T follicular helper cell (primary cell): ENCODE measurements at regions not wholly inside any gene's neighbourhood (a gene's known extent, or its start where the extent isn't known, plus 50 kb on each side); places are given as distances from the start of the nearest gene placed in this dataset.

Experiments
- DNase-seq: peaks from one replicate; pipeline ENCODE4 v3.0.0-alpha.2; 2020; ENCODE audit warnings: low read depth

DNA sequence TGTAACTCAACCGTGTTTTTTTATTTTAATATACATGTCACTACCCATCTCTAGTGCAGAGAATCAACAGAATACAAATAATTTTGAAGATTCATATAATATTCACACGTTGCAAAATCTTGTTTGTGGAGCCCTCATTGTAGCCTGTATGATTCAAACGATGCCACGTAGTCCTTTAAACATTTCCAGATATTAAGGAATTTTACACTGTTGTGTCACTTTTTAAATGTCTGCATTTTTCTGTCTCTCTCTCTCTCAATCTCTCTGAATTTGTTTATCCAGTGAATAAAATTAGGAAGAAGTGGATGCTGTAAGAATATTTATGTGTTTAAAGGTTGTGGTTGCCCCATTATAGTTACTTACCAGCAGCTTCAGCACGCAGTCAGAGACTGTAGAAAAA is 262.0 kb downstream of the PAX1 start:
- no peak for DNase-seq

DNA sequence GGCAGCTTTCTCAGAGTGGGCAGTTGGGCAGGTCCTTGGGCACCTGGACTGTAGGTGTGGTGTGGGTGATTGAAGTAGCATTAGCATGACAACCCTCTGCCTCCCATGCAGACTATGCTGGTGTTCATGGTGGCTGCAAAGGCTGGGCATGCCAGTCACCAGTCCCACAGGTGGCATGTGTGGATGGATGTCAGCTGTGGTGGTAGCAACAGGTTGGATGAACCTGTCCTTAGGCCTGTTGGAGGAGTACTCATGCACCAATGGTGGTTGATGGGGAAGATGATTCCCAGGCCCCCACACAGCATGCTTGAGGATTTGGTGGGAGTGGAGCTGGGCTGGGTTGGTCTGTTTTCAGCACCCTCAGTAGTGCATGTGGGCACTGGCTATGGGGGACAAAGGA is 251.1 kb downstream of the PAX1 start:
- no peak for DNase-seq

DNA sequence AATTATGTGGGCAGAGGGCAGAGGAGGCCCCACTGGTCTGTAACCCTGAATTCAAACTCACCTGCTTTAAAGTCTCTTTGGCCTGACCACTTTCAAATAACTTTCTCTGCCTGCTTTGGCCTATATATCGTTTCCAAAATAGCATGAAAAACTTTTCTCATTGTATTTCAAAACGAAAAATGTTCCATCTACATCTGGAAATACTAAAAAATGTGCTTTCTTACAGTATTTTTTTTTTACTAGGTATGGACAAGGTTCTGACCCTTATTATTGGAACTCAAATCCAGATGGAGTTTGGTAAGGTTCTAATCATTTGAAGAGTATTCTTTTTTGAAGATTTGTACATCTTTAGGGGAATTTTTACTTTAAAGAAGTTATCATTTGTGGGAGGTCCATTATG is 241.9 kb downstream of the PAX1 start:
- no peak for DNase-seq

DNA sequence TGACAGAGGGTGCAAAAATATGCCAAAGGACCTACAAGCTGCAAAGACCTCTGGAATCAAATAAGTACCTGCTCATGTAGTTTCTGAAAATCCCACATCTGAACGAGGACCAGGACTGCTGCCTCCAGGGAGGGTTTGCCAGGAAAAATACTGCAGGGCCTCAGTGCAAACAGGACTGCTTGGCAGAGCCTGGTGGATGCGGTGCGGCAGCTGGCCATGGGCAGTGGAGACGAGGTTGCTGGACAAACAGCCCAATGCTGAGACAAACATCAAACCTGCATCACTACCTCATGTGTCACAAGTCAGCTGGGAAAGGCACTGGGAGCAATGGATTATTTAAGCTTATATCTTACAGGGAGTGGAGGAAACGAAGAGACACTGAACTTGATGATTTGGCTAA is 238.8 kb downstream of the PAX1 start:
- no peak for DNase-seq

DNA sequence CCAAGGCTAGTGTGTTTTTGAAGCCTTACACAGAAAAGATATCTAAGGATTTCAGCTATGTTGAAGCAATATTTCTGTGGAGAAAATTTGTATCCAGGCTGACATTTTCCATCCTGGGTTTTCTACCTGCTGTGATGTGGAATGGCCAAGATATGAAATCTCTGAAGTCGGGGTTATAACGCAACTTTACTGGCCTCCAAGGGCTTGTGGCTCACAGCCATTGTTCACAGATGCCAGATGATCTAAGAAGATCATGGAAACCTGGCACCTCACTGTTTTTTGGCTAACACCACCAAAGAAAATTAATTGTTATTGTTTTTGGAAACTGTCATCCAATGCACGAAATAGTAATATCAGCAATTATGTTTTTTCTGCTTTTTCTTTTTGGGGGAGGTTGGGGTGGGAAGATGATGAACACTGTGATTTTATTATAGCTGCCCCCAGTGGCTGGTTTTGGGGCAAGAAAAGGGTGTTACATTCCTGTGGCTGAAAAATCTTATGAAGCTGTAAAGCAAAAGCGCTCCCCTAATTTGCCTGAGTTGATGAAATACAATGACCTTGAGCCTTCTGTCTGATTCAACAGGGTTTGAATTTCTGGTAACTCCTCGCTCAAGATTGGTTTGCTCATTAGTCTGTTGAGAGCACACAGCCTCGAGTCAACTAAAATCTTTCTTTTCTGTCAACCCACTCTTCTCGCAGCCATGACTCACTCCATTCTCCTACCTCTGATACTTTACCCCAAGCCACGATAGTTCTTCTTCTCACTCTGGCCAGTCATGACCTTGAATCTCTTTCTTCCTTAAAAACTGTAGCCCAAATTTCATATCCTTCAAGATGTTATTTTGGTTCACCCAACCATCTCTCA is 236.7 kb downstream of the PAX1 start:
- no peak for DNase-seq

DNA sequence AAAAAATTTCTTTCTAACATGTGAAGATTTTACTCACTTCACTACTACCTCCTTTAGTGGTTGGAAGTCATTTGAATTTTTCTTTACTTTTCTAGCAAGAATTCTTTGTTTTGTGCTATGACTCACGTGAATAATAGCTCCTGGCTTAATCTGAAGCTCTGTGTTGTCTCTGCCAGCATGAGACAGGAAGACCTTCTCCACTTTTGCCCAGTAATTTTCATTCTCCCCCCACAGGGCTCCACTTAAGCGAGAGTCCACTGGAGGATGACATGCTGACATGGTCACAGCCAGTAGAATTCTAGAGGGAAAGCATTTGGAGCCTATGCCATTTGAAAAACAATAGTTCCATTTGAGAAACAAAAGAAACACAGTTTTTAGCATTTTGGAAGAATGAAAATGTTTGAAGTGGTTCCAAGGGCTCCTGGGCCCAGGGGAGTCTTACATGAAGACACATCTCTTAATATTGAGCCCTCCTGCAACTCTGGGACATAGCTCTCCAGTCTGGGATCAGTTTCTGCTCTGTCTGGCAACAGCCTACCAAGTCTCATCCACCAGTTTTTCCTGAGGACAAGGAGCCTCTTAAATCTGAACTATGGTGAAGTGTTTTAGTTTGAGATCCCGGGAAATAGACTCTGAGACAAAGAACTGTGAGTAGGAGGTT is 231.4 kb downstream of the PAX1 start:
- DNase-seq = no peak

DNA sequence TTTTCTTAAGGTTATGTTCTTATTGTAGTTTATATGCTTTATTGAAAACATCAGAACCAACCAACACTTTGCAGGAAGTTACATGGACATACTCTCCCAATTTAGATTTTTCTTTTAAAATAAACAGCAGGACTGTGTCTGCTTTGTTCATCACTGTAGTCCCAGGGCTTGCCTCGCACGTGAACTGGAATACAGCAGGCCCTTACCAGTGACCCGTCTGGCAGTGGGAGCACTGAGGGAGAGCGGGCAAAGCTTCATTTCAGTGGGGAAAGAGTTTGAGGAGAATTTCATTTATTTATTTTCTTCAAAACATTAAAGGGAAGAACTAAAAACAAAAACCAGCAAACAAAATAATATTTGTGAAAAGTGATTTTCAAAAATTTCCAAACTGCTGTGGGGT is 230.8 kb downstream of the PAX1 start:
- no peak for DNase-seq

DNA sequence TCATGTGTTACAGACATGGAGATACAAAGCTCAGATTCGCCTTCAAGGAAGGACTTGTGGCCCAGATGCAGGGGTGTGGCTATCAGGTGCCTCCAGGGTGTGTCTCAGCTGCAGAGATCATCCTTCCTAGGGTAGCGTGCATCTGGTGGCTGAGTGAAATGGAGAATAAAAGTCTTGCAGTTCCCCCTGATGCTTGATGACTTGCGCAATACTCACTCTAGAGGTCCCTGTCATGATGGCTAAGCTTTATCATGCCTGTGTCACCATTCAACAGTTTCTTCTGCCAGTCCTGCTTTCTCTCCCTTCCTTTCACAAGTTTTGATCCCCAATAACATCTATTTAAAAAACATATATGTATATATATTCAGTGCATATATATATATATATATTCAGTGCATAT is 228.1 kb downstream of the PAX1 start:
- no peak for DNase-seq

DNA sequence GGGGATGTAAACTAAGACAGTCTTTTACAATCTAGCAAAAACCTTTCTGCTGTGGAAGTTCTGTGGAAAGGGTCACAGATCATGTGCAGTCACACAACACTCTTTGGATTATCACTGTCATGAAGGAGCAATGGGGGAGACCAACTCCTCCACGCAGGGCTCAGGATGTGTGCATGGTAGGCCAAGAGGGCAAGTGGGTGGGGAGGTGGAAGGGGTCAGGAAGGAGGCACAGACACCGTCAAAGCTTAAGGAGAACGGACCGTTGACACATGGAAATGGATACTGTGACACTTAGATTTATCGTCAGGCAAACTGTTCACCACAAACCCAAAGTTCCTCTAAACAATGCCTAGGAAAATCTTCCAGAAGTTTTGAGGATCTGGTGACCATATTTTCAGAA is 215.8 kb downstream of the PAX1 start:
- no peak for DNase-seq

DNA sequence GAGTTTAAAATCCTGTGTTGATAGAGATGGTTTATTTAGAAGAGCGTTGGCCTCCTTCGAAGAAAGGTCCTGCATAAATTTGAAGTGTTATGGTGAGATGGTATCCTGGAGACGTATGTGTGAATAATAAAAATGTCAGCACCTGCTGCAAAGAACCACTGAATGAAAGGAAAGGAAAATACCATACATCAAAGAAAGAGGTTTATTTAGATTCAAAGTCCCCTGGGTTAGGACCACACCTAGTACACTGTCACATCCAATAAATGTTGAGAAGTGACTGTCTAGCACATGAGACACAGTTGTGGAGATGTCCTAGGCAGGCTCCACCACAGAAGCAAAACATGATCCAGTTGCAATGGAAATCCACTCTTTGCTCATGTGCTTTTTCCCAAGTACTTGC is 214.7 kb downstream of the PAX1 start:
- no peak for DNase-seq

DNA sequence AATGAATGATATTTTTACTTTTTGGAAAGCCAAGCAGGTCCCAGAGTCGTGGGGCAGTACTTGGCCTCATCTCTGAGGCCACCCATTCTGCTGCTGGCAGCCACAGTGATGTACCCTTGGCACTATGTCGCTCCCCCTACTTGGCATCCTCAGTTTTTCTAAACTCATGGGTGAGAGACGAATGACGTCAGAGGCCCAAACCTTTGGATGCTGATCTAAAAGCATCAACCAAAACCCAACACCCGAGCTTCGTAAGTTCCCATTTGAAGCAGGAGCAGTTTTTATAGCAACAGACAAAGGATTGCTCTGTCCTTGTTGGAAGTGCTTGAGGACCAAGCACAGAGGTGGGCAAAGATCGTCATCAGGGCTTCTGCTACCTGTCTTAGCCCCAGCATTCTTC is 212.9 kb downstream of the PAX1 start:
- no peak for DNase-seq

DNA sequence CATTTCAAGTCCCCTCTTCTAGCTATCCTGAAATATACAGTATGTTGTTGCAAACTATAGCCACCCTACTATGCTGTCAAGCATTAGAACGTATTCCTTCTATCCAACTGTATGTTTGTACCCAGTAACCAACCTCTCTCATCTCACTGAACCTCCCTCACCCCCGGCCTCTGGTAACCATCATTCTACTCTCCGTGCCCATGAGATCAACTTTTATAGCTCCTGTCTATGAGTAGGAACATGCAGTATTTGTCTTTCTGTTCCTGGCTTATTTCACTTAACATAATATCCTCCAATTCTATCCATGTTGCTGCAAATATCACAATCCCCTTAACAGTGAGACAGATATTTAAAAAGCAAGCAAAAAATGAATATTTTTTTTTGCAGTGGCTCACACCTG is 196.9 kb downstream of the PAX1 start:
- no peak for DNase-seq

DNA sequence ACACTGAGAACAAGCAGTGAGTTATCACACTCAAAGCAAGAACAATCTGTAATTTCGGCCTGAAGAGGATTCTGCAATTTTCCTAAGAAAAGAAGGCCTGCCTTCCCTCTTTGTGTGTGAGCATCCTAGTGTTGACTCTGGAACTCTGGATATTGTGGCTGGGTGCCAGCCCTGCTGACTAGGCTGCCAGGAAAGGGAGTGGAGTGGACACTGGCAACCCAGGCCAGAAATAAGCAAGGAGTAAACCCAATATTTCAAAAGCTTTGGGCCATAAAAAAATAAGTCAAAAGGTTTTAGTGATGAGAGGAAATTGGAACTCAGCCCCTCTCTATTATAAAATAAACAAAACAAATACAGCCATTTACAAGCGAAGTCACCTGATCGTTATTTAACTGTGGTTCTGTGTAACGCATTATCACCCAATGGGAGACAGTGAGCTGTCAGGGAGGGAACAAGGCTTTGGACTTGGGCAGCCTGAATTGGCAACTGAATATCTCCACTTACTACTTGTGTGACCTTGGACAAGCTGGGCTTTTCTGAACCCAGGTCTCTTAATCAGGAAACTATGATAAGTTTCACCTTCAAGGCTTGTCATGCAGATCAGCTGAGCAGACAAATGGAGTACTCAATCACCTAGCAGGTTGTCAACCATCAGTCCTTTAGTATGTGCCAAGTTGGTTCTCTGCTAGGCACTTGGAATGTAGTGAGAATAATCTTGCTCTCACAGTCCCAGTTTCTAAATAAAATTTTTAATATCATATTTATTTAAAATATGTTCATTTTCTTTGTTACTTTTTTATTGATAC is 196.2 kb downstream of the PAX1 start:
- no peak for DNase-seq

DNA sequence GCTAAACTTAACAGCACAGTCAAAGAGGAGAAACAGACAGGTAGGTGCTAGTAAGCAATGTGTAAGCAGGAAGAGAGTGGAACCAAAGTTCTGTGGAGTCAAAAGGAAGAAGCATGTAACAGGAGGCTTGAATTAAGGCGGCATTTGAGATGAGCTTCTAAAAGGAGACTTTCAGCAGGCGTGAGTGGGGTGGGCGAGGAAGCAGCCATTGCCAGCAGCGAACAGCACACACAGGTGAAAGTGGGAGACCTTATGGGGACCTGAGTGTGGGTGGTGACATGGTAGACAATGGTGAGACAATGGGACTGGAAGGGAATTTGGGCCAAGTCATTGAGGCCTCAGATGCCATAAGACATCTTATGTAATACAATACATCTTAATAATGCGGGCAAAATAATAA is 195.0 kb downstream of the PAX1 start:
- no peak for DNase-seq

DNA sequence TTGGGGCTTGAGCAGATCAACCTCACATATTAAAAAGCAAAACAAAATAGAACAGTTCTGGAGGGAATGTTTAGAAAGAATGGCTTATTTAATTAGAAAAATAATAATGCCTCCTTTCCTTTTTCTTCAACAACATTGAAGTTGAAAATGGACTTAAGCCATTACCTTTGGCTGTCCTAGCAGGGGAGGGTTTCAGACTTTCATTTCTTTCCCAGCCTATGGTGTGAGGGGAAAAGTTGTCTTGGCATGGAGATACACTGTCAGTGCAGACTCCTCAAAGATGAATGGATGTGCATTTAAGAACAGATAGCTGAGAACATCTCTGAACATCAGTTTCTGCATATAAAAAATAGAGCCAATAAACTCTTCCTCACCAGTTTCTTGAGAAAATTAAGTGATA is 169.5 kb downstream of the PAX1 start:
- no peak for DNase-seq

DNA sequence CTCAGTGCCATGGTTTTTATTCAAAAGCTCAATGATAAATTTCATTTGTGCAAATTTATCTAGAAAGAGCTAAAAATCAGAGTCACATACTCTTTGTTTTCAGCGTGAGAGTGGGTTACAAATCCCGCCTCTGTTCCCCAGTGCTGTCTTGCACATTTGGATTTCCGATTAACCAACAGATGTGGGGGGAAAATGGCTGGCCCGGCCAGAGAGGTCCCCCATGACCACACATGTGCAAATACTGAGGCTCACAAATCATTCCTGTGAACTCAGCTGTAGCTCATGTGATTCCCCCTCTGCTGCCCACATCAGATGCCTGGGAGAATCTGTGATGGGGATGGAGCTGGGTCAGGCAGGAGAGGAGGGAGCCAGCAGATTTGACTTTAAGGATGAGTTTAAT is 168.7 kb downstream of the PAX1 start:
- no peak for DNase-seq

DNA sequence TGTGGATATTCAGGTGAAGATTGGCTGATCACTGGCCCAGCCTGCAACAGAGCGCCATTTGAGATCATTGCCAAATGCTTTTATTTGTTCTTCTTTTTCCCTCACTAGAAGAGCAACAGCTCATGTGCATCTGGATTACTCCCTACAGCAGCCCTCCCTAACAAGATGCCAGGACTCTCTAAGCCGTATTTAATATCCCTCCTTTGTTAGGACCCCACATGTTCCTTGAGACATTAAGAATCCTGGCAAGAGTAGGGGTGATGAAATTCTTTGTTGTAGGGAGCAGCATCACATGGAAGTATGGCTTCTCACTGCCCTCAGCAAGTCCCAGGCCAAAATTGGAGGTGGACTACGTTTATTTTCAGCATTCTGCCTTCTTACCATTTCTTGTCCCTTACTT is 167.8 kb downstream of the PAX1 start:
- no peak for DNase-seq

DNA sequence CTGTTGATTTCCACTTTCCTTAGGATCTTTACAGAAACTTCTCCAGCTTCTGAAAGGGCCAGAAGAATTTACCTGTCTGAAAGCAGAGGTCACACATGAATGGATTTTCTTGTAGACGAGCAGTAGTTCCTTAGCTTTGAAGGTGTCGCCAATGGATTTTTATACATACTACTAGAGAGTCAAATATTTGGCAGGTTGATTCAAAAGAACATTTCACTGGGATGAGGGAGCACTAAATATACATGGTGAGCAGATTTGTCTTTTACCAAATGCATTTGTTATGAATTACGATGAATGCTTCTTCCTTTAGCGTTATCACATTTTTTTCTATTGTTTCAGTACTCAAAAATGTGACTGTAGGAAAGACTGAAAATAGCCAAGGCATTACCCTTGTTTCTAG is 162.3 kb downstream of the PAX1 start:
- DNase-seq = no peak

DNA sequence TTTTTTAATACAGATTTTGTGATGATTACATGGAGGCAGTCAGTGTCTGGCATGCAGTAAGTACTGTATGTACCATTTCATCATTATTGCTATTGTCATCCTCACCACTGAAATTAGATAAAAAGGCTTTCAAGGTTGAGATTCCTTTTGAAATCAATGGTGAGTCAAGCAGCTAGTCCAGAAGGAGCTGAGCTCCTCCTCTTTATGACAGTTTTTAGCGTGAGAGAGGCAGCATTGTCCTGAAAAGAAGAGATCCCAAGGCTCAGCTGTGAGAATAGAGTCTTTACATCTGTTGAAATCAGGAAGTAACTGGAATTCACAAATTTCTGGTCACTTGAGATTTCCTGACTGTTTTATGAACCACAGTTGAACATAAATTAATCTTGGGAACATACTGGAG is 161.9 kb downstream of the PAX1 start:
- DNase-seq = no peak

DNA sequence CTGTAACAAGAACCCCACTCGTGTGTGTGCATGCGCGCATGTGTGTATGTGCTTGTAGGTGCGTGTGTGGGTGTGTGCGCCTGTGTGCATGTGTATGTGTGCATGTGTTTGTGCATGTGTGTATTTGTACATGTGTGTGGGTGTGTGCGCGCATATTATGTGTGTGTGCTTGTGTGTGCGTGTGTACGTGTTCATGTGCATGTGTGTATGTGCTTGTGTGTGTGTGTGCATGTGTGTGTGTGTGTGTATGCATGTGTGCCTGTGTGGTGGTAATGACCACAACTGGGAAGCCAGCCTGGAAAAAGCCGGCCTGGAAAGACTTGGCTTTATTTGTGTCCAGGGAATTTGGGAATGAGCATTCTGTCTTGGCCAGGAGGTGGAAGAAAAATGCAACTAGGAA is 157.5 kb downstream of the PAX1 start:
- no peak for DNase-seq

DNA sequence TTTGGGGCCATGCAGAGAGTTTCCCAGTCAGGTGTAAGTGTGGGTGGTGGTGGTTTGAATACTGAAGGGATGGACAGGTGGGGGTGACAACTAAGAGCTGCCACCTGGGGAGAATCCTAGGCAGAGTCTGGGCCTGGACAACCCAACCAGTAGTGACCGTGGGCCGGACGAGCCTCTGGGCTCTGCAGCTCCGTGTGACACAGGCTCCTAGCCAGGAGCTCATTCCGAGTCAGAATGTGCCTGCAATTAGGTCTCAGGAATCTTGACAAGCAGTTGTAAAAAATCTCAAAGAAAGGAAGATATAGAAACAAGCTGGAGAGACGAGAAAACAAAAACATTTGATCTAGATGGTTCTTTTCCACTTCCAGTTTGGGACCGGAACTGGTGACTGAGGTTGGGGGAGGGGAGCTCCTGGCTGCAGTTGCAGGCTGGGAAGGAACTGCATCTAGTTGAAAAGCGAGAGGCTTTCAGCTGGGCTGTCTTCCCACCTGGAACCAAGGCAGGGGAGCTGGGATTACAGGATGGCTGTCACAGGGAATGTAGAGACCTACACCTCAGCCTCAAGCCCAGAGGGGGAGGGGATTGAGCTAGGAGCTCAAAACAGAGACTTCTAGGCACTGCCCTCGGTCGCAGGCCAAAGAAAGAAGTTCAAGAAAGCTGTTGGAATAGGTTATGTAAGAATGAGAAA is 156.9 kb downstream of the PAX1 start:
- no peak for DNase-seq

DNA sequence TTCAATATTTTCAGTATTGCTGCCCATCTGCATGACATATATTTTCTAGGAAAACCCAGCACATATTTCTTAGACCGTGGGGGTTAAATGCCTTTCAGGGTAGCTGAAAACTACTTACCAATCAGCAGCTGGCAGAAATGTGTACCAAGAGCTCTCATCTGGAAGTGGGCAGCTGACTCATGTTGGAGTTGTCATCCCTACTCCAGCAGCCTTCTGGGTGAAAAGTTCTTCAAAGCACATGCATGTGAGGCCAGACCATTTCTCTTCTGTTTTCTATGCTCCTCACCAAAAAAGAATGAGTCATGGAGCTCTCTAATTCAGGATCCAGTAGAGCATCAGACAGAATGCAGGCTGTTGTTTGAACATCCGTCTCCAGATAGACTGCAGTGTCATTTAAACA is 135.5 kb downstream of the PAX1 start:
- DNase-seq = no peak
